Panc1 (cell line): ENCODE measurements at regions not wholly inside any gene's neighbourhood (a gene's known extent, or its start where the extent isn't known, plus 50 kb on each side); places are given as distances from the start of the nearest gene placed in this dataset.

Experiments used
- CTCF ChIP-seq: fragments of 450-650 bp; IDR thresholded peaks from 2 replicates; pipeline ENCODE4 v1.5.1; 2017; ENCODE audit warnings: mild to moderate bottlenecking
- POLR2AphosphoS5 ChIP-seq: IDR thresholded peaks from 2 replicates; pipeline ENCODE4 v1.6.1; 2012; ENCODE audit warnings: mild to moderate bottlenecking, low read depth, low read length, moderate library complexity
- REST ChIP-seq, 2 experiments: IDR thresholded peaks; 2 replicates each; pipeline ENCODE4 v1.6.1; 2011 to 2012; ENCODE audit warnings: low read depth in 2 of 2, control low read depth in 1 of 2, low read length in 1 of 2, mild to moderate bottlenecking in 1 of 2, moderate library complexity in 1 of 2; ENCODE audit not compliant: insufficient read depth in 1 of 2
- SIN3A ChIP-seq: IDR thresholded peaks from 2 replicates; pipeline ENCODE4 v1.6.1; 2012; ENCODE audit warnings: low read depth, mild to moderate bottlenecking, low read length, moderate library complexity, borderline replicate concordance; ENCODE audit not compliant: insufficient read depth
- TCF7L2 ChIP-seq: IDR thresholded peaks from 2 replicates; pipeline ENCODE4 v1.6.1; 2011; ENCODE audit warnings: mild to moderate bottlenecking, low read depth, low read length, inconsistent platforms

- TF ChIP-seq CTCF (no peak), REST (IDR thresholded peaks at IDR 0.05; ENCODE audit: insufficient read depth in 1 of 2, low read depth in 2 of 2, low read length in 1 of 2) (no peak), TCF7L2 (no peak), POLR2AphosphoS5 (no peak), SIN3A (no peak)
Measured at GRCh38 chr5:54663866-54664265, 146.3 kb downstream of the SNX18 start.
